SK-N-SH (cell line): ENCODE measurements at regions not wholly inside any gene's neighbourhood (a gene's known extent, or its start where the extent isn't known, plus 50 kb on each side); places are given as distances from the start of the nearest gene placed in this dataset.

Source experiments
- CTCF ChIA-PET: fragments of 300-600, 350-600 bp; formaldehyde crosslinking; extraction: SDS; loops from one replicate; lab custom pipeline; 2021; lab: Yijun Ruan, JAX
- POLR2A ChIA-PET: fragments of 350-600 bp; sonication (Branson Sonifier 250); formaldehyde crosslinking; extraction: SDS; loops from one replicate; lab custom pipeline; 2020; ENCODE audit warnings: antibody characterized with exemption, inconsistent platforms; lab: Yijun Ruan, JAX
- DNase-seq: peaks from one replicate; pipeline ENCODE4 v3.0.0; 2012
- H2AFZ ChIP-seq: fragments of 200-600 bp; sonication (generic); 2 replicates; pipeline ENCODE4 v1.8.1; 2016; ENCODE audit warnings: antibody characterized with exemption, mild to moderate bottlenecking, low read depth
- H3F3A ChIP-seq: fragments of 200-600 bp; sonication (generic); replicated peaks from 2 replicates; pipeline ENCODE3; 2016; ENCODE audit warnings: antibody characterized with exemption, mild to moderate bottlenecking; ENCODE audit not compliant: insufficient read depth
- H3K27ac ChIP-seq, 2 experiments: fragments of 200-500 bp in 1 of 2; fragments of 200-600 bp in 1 of 2; sonication (Bioruptor generic) in 1 of 2; sonication (generic), shearing (Covaris generic) in 1 of 2; 2 replicates each; pipeline versions ENCODE4 v1.5.1 to v1.6.1; 2014 to 2016; ENCODE audit warnings: low read depth in 2 of 2, inconsistent platforms in 1 of 2, low read length in 1 of 2, mild to moderate bottlenecking in 1 of 2, mixed read lengths in 1 of 2
- H3K27me3 ChIP-seq: fragments of 200-600 bp; sonication (generic), shearing (Covaris generic); 2 replicates; pipeline ENCODE4 v1.6.1; 2016; ENCODE audit warnings: mixed run types; ENCODE audit not compliant: insufficient read depth
- H3K36me3 ChIP-seq, 2 experiments: fragments of 200-500 bp in 1 of 2; fragments of 200-600 bp in 1 of 2; sonication (Bioruptor generic) in 1 of 2; sonication (generic) in 1 of 2; replicated peaks in 1 of 2; 2 replicates each; pipeline versions ENCODE3 to v1.5.1; 2014 to 2016; ENCODE audit warnings: low read length in 1 of 2, mild to moderate bottlenecking in 1 of 2; ENCODE audit not compliant: insufficient read depth in 2 of 2, control insufficient read depth in 1 of 2
- H3K4me1 ChIP-seq, 2 experiments: fragments of 200-500 bp in 1 of 2; fragments of 200-600 bp in 1 of 2; sonication (Bioruptor generic) in 1 of 2; sonication (generic), shearing (Covaris generic) in 1 of 2; 2 replicates each; pipeline versions ENCODE4 v1.5.1 to v1.6.1; 2014 to 2016; ENCODE audit warnings: low read depth in 1 of 2, low read length in 1 of 2, mixed run types in 1 of 2; ENCODE audit not compliant: insufficient read depth in 2 of 2, control insufficient read depth in 1 of 2
- H3K4me2 ChIP-seq: fragments of 200-600 bp; sonication (generic), shearing (Covaris generic); 2 replicates; pipeline ENCODE4 v1.6.1; 2017; ENCODE audit warnings: mixed run types
- H3K4me3 ChIP-seq, 2 experiments: fragments of 200-500 bp in 1 of 2; fragments of 200-600 bp in 1 of 2; sonication (Bioruptor generic) in 1 of 2; sonication (generic), shearing (Covaris generic) in 1 of 2; 2 replicates each; pipeline versions ENCODE4 v1.5.1 to v1.8.1; 2014 to 2016; ENCODE audit warnings: low read depth in 2 of 2, inconsistent platforms in 1 of 2, low read length in 1 of 2, mild to moderate bottlenecking in 1 of 2, mixed read lengths in 1 of 2, moderate library complexity in 1 of 2
- H3K79me2 ChIP-seq: fragments of 200-600 bp; sonication (generic); 2 replicates; pipeline ENCODE4 v1.8.1; 2017; ENCODE audit warnings: mild to moderate bottlenecking; ENCODE audit not compliant: insufficient read depth
- H3K9ac ChIP-seq: fragments of 200-600 bp; sonication (generic); 2 replicates; pipeline ENCODE4 v1.6.1; 2017; ENCODE audit warnings: mixed run types
- H3K9me2 ChIP-seq: fragments of 200-600 bp; sonication (generic); 2 replicates; pipeline ENCODE4 v1.6.1; 2017; ENCODE audit warnings: mixed run types
- H3K9me3 ChIP-seq: fragments of 200-600 bp; sonication (generic); 2 replicates; pipeline ENCODE4 v1.6.1; 2017; ENCODE audit warnings: mixed run types, mild to moderate bottlenecking, moderate library complexity
- H4K20me1 ChIP-seq: fragments of 200-600 bp; sonication (generic); 2 replicates; pipeline ENCODE4 v1.6.1; 2017; ENCODE audit warnings: mild to moderate bottlenecking, mixed run types; ENCODE audit not compliant: insufficient read depth
- ELF1 ChIP-seq: IDR thresholded peaks from 2 replicates; pipeline ENCODE4 v1.4.0; 2012
- EZH2phosphoT487 ChIP-seq: fragments of 200-600 bp; sonication (generic); IDR thresholded peaks from 2 replicates; pipeline ENCODE4 v1.6.1; 2017; ENCODE audit warnings: low read depth, mixed run types, mild to moderate bottlenecking, antibody characterized with exemption, moderate library complexity, borderline replicate concordance
- FOSL2 ChIP-seq: IDR thresholded peaks from 2 replicates; pipeline ENCODE4 v1.4.0; 2012; ENCODE audit warnings: low read depth, mild to moderate bottlenecking, moderate library complexity, borderline replicate concordance
- FOXJ3 ChIP-seq: sonication (generic); formaldehyde crosslinking; IDR thresholded peaks from 2 replicates; pipeline ENCODE4 v1.5.1; 2020; ENCODE audit warnings: mild to moderate bottlenecking, missing genetic modification reagents
- GABPA ChIP-seq: IDR thresholded peaks from 2 replicates; pipeline ENCODE4 v1.4.0; 2012; ENCODE audit warnings: low read depth, mild to moderate bottlenecking
- GATA2 ChIP-seq: sonication (generic); formaldehyde crosslinking; IDR thresholded peaks from 2 replicates; pipeline ENCODE4 v1.5.0; 2020; ENCODE audit warnings: mild to moderate bottlenecking, missing genetic modification reagents
- IRF3 ChIP-seq: fragments of 150-350 bp; IDR thresholded peaks from 2 replicates; pipeline ENCODE4 v1.6.1; 2016; ENCODE audit warnings: mild to moderate bottlenecking, low read depth, low read length
- MAX ChIP-seq: IDR thresholded peaks from 2 replicates; pipeline ENCODE4 v1.4.0; 2012; ENCODE audit warnings: low read depth
- NFIC ChIP-seq: IDR thresholded peaks from 2 replicates; pipeline ENCODE4 v1.4.0; 2012; ENCODE audit warnings: borderline replicate concordance
- NRF1 ChIP-seq: IDR thresholded peaks from 2 replicates; pipeline ENCODE4 v1.6.1; 2012; ENCODE audit warnings: low read depth, mild to moderate bottlenecking, low read length
- POLR2AphosphoS5 ChIP-seq: IDR thresholded peaks from 2 replicates; pipeline ENCODE4 v1.6.1; 2012; ENCODE audit warnings: low read depth, low read length
- RAD21 ChIP-seq: IDR thresholded peaks from 2 replicates; pipeline ENCODE4 v1.6.1; 2012; ENCODE audit warnings: mild to moderate bottlenecking, low read length
- RCOR1 ChIP-seq: fragments of 150-350 bp; IDR thresholded peaks from 2 replicates; pipeline ENCODE4 v1.6.1; 2017; ENCODE audit warnings: antibody characterized with exemption, low read length
- REST ChIP-seq: IDR thresholded peaks from 2 replicates; pipeline ENCODE4 v1.6.1; 2012; ENCODE audit warnings: mild to moderate bottlenecking, low read depth, low read length, moderate library complexity
- RFX5 ChIP-seq: IDR thresholded peaks from 2 replicates; pipeline ENCODE4 v1.6.1; 2012; ENCODE audit warnings: mild to moderate bottlenecking, improper control_type of control experiment, low read length
- RXRA ChIP-seq: IDR thresholded peaks from 2 replicates; pipeline ENCODE4 v1.4.0; 2012; ENCODE audit warnings: low read depth, mild to moderate bottlenecking, borderline replicate concordance
- TEAD4 ChIP-seq: IDR thresholded peaks from 2 replicates; pipeline ENCODE4 v1.4.0; 2012; ENCODE audit warnings: mild to moderate bottlenecking, borderline replicate concordance; ENCODE audit not compliant: insufficient read depth
- USF2 ChIP-seq: fragments of 150-350 bp; IDR thresholded peaks from 2 replicates; pipeline ENCODE4 v1.6.1; 2017; ENCODE audit warnings: antibody characterized with exemption, low read length, low read depth, borderline replicate concordance
- YY1 ChIP-seq: IDR thresholded peaks from 2 replicates; pipeline ENCODE4 v1.4.0; 2012; ENCODE audit warnings: low read depth, mild to moderate bottlenecking
- WGBS: methylation state at CpG from one replicate; pipeline ENCODE4 v1.1.6; 2017; ENCODE audit warnings: low lambda C conversion rate; 5-methylcytosine and 5-hydroxymethylcytosine counted together

GRCh38 chr7:4604456-4604940 lies 77.6 kb upstream of the FOXK1 start:
- no peak overlapping the region for H3K4me2 ChIP-seq
- no peak overlapping the region for H2AFZ ChIP-seq
- no peaks in the 10 kb centered on the region for H3K36me3 ChIP-seq
- H4K20me1 ChIP-seq, result no peaks in the 10 kb centered on the region
- H3K4me3 ChIP-seq, result no peak overlapping the region
- DNase-seq, result peak; percentile 12
- ChIA-PET CTCF (interaction anchor here (0.6 to 8.0 kb wide), 2 partner anchors 27 to 1156 kb away, joined by 3 to 44 read pairs; no protein-coding TSS in a partner anchor), POLR2A (no interaction called here)
- no peaks in the 10 kb centered on the region for H3K4me1 ChIP-seq
- 56% methylated on average over 16 of the region's 16 CpGs for WGBS
- no peaks in the 10 kb centered on the region for H3K9me3 ChIP-seq
- no peak overlapping the region for H3K9ac ChIP-seq
- TF ChIP-seq IRF3, result no peak
- TF ChIP-seq GABPA, result no peak
- TF ChIP-seq EZH2phosphoT487, result no peak
- TF ChIP-seq FOSL2, result no peak
- no peak for TF ChIP-seq TEAD4
- no peak for TF ChIP-seq RXRA
- H3K27ac ChIP-seq, result no peak overlapping the region
- peaks cover 5% of the 10 kb centered on the region for H3F3A ChIP-seq
- H3K79me2 ChIP-seq, result no peaks in the 10 kb centered on the region
- H3K9me2 ChIP-seq, result no peaks in the 10 kb centered on the region
- H3K27me3 ChIP-seq, result no peaks in the 10 kb centered on the region

- Histone ChIP-seq H3K9me3 (no peaks in the 10 kb centered on the region), H3K9ac (no peak overlapping the region), H3K27ac (no peak overlapping the region), H3K9me2 (no peaks in the 10 kb centered on the region), H3F3A (peaks cover 5% of the 10 kb centered on the region), H3K4me3 (no peak overlapping the region), H3K27me3 (no peaks in the 10 kb centered on the region), H3K36me3 (no peaks in the 10 kb centered on the region), H3K79me2 (no peaks in the 10 kb centered on the region), H4K20me1 (no peaks in the 10 kb centered on the region), H3K4me1 (no peaks in the 10 kb centered on the region), H2AFZ (no peak overlapping the region), H3K4me2 (no peak overlapping the region)
- no peak for TF ChIP-seq POLR2AphosphoS5
- no peak for TF ChIP-seq RCOR1
- TF ChIP-seq YY1, result no peak
- TF ChIP-seq RFX5, result no peak
- no peak for TF ChIP-seq MAX
- no peak for TF ChIP-seq GABPA
- TF ChIP-seq RAD21, result no peak
- TF ChIP-seq USF2, result no peak
- TF ChIP-seq NFIC, result no peak
- no peak for TF ChIP-seq GATA2
- TF ChIP-seq RXRA, result no peak
- no peak for TF ChIP-seq ELF1
- no peak for TF ChIP-seq FOXJ3
- no peak for TF ChIP-seq NRF1
- TF ChIP-seq REST, result no peak
- CTCF ChIA-PET, result interaction anchor here (1.0 to 8.0 kb wide), 3 partner anchors 25 to 147 kb away, joined by 3 to 44 read pairs (median 3); no protein-coding TSS in a partner anchor
- peak; percentile 4 for DNase-seq
- POLR2A ChIA-PET, result no interaction called here
- 74% methylated on average over 10 of the region's 10 CpGs for WGBS
These were observed 75.3 kb upstream of the FOXK1 start for GRCh38 chr7:4606797-4607196.
